Vagina (tissue), 2 donors: ENCODE measurements at regions not wholly inside any gene's neighbourhood (a gene's known extent, or its start where the extent isn't known, plus 50 kb on each side); places are given as distances from the start of the nearest gene placed in this dataset.

Experiments
- POLR2A ChIP-seq, 2 donors: fragments of 450-650 bp; IDR thresholded peaks; one replicate each; pipeline ENCODE4 v1.6.1; 2017; ENCODE audit warnings: antibody characterized with exemption in 2 of 2, mild to moderate bottlenecking in 2 of 2, moderate library complexity in 2 of 2
- POLR2AphosphoS5 ChIP-seq, 2 donors: sonication (generic); formaldehyde crosslinking; IDR thresholded peaks; one replicate each; pipeline ENCODE4 v1.9.0; 2017; ENCODE audit warnings: antibody characterized with exemption in 2 of 2, mild to moderate bottlenecking in 2 of 2, low read depth in 1 of 2; ENCODE audit not compliant: insufficient read depth in 1 of 2
- TF ChIP-seq, protein P1 (sequence below), 3 experiments: fragments of 450-650 bp in 2 of 3; fragments of 200-600 bp in 1 of 3; sonication (generic) in 1 of 3; IDR thresholded peaks; one replicate each; pipeline ENCODE4 v1.5.1; 2017 to 2019; ENCODE audit warnings: antibody characterized with exemption in 3 of 3, mild to moderate bottlenecking in 2 of 3, moderate library complexity in 2 of 3

DNA sequence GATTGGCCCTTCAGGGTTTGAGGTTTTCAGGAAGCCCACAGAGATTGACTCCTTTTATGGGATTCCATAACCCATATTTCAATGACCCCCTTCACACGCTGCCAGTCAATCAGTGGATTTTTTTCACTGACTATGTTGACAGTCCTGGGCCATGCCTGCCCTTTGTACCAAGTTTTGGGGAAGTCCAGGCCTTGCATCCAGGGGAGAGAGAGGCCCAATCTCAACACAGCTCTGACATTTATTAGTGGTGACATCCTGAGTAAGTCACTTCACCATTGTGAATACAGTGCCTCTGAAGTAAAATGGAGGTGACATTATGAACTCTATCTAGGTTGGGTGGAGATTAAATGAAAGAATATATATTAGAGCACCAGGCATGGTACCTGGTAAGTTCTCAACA is 181.1 kb downstream of the NUFIP1 start:
- TF ChIP-seq, protein P1, sequence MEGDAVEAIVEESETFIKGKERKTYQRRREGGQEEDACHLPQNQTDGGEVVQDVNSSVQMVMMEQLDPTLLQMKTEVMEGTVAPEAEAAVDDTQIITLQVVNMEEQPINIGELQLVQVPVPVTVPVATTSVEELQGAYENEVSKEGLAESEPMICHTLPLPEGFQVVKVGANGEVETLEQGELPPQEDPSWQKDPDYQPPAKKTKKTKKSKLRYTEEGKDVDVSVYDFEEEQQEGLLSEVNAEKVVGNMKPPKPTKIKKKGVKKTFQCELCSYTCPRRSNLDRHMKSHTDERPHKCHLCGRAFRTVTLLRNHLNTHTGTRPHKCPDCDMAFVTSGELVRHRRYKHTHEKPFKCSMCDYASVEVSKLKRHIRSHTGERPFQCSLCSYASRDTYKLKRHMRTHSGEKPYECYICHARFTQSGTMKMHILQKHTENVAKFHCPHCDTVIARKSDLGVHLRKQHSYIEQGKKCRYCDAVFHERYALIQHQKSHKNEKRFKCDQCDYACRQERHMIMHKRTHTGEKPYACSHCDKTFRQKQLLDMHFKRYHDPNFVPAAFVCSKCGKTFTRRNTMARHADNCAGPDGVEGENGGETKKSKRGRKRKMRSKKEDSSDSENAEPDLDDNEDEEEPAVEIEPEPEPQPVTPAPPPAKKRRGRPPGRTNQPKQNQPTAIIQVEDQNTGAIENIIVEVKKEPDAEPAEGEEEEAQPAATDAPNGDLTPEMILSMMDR (IDR thresholded peaks at IDR 0.05): no peak
- no peak for TF ChIP-seq POLR2A (IDR thresholded peaks at IDR 0.05)
- no peak for TF ChIP-seq POLR2AphosphoS5 (IDR thresholded peaks at IDR 0.05; ENCODE audit: insufficient read depth in 1 of 2, low read depth in 1 of 2)
